ENCODE measurements at regions not wholly inside any gene's neighbourhood (a gene's known extent, or its start where the extent isn't known, plus 50 kb on each side); places are given as distances from the start of the nearest gene placed in this dataset.
"Not testable (repeated sequence)": the region's sequence is repeated elsewhere in the genome, so short reads cannot be mapped to it uniquely, and the experiment has no call there.

- not testable (repeated sequence) for H3K36me3 ChIP-seq (replicated peaks in 1 of 2; ENCODE audit: control insufficient read depth in 2 of 2, insufficient read depth in 2 of 2, low read length in 2 of 2); H2BK12ac ChIP-seq (ENCODE audit: low read length); H3K4me1 ChIP-seq (ENCODE audit: control insufficient read depth in 2 of 2, insufficient read depth in 1 of 2, low read depth in 1 of 2, low read length in 2 of 2); H3K27ac ChIP-seq (replicated peaks; ENCODE audit: low read length); H3K23ac ChIP-seq (ENCODE audit: low read depth, low read length, poor library complexity); H3K4me3 ChIP-seq (ENCODE audit: low read length in 2 of 2); H3K9ac ChIP-seq (ENCODE audit: low read depth, low read length, poor library complexity); H4K8ac ChIP-seq (ENCODE audit: low read depth, low read length); H2BK120ac ChIP-seq (ENCODE audit: low read depth, low read length); H2AK5ac ChIP-seq (ENCODE audit: low read depth, low read length); H3K18ac ChIP-seq (ENCODE audit: low read length); H3K79me1 ChIP-seq (ENCODE audit: low read depth, low read length); H3K4ac ChIP-seq (ENCODE audit: low read length); H4K91ac ChIP-seq (ENCODE audit: low read depth, low read length, poor library complexity); H2BK5ac ChIP-seq (ENCODE audit: low read length); H3K4me2 ChIP-seq (ENCODE audit: insufficient read depth, low read length, poor library complexity, severe bottlenecking); H2BK15ac ChIP-seq (ENCODE audit: low read length); H3K14ac ChIP-seq (ENCODE audit: low read length); DNase-seq (ENCODE audit: low spot score); H2AFZ ChIP-seq (ENCODE audit: low read length); H3K27me3 ChIP-seq (ENCODE audit: control insufficient read depth in 3 of 3, insufficient read depth in 3 of 3, low read depth in 1 of 3, low read length in 3 of 3); H3K9me3 ChIP-seq (replicated peaks in 1 of 2; ENCODE audit: control insufficient read depth in 2 of 2, insufficient read depth in 1 of 2, low read depth in 1 of 2, low read length in 2 of 2)
- WGBS, 2 donors (ENCODE audit: extremely low coverage in 2 of 2, insufficient read length in 2 of 2, insufficient replicate concordance in 1 of 2): no CpG with 5 or more reads among the region's 4 CpGs
Observed at GRCh38 chr16:33913601-33914000, 454.2 kb downstream of the TP53TG3F start.

DNA sequence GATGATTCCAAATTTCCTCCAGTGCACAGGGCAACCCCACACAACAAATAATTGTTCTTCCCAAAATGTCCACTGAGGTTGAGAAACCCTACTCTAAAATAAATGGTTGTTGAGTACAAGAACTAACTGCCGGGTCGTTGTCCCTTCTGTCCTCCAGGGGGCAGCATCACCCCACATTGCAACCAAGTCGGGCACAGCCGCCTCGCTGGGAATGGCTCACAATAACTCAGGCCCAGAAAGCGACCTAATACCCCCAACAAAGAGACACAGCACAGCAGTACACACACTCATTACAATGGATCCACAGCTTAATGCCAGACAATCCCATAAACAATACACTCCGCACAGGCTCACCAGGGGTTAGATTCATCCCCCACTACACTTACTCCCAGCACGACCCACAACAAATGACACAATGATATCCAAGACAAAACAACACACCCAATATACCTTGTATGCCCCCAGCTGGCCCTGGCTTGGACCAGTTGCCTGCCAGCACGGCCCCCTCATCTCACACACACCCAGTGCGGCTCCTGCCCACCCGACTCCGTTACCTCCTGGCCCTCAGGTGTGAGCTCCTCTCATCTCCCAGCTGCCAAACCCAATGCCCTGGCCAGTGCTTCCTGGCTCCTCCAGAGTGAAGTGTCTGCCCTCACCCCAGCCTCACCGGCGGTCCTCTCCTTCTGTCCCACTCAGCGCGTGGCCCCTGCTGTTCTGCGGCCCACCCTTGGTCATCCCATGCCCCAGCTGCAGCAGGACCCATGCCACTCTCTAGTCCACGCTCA, 461.5 kb downstream of the TP53TG3F start:
- H2BK120ac ChIP-seq (ENCODE audit: low read depth, low read length); H3K23ac ChIP-seq (ENCODE audit: low read depth, low read length, poor library complexity); DNase-seq (ENCODE audit: low spot score); H2BK12ac ChIP-seq (ENCODE audit: low read length); H3K36me3 ChIP-seq (replicated peaks in 1 of 2; ENCODE audit: control insufficient read depth in 2 of 2, insufficient read depth in 2 of 2, low read length in 2 of 2); H4K91ac ChIP-seq (ENCODE audit: low read depth, low read length, poor library complexity); H3K14ac ChIP-seq (ENCODE audit: low read length); H2BK5ac ChIP-seq (ENCODE audit: low read length); H3K79me1 ChIP-seq (ENCODE audit: low read depth, low read length); H2AK5ac ChIP-seq (ENCODE audit: low read depth, low read length); H3K4me3 ChIP-seq (ENCODE audit: low read length in 2 of 2); H3K4ac ChIP-seq (ENCODE audit: low read length); H3K4me1 ChIP-seq (ENCODE audit: control insufficient read depth in 2 of 2, insufficient read depth in 1 of 2, low read depth in 1 of 2, low read length in 2 of 2); H4K8ac ChIP-seq (ENCODE audit: low read depth, low read length); H2AFZ ChIP-seq (ENCODE audit: low read length); H3K18ac ChIP-seq (ENCODE audit: low read length); H3K9me3 ChIP-seq (replicated peaks in 1 of 2; ENCODE audit: control insufficient read depth in 2 of 2, insufficient read depth in 1 of 2, low read depth in 1 of 2, low read length in 2 of 2); H3K27me3 ChIP-seq (ENCODE audit: control insufficient read depth in 3 of 3, insufficient read depth in 3 of 3, low read depth in 1 of 3, low read length in 3 of 3); H3K27ac ChIP-seq (replicated peaks; ENCODE audit: low read length); H3K4me2 ChIP-seq (ENCODE audit: insufficient read depth, low read length, poor library complexity, severe bottlenecking); H2BK15ac ChIP-seq (ENCODE audit: low read length); H3K9ac ChIP-seq (ENCODE audit: low read depth, low read length, poor library complexity): not testable (repeated sequence)
- no CpG with 5 or more reads among the region's 18 CpGs for WGBS, 2 donors (ENCODE audit: extremely low coverage in 2 of 2, insufficient read length in 2 of 2, insufficient replicate concordance in 1 of 2)

- H2BK120ac ChIP-seq (ENCODE audit: low read depth, low read length); H4K91ac ChIP-seq (ENCODE audit: low read depth, low read length, poor library complexity); H2AFZ ChIP-seq (ENCODE audit: low read length); H4K8ac ChIP-seq (ENCODE audit: low read depth, low read length); H3K4me1 ChIP-seq (ENCODE audit: control insufficient read depth in 2 of 2, insufficient read depth in 1 of 2, low read depth in 1 of 2, low read length in 2 of 2); H2BK12ac ChIP-seq (ENCODE audit: low read length); H3K4ac ChIP-seq (ENCODE audit: low read length); H2AK5ac ChIP-seq (ENCODE audit: low read depth, low read length); H3K36me3 ChIP-seq (replicated peaks in 1 of 2; ENCODE audit: control insufficient read depth in 2 of 2, insufficient read depth in 2 of 2, low read length in 2 of 2); H3K23ac ChIP-seq (ENCODE audit: low read depth, low read length, poor library complexity); H3K27ac ChIP-seq (replicated peaks; ENCODE audit: low read length); H3K9ac ChIP-seq (ENCODE audit: low read depth, low read length, poor library complexity); H2BK15ac ChIP-seq (ENCODE audit: low read length); H3K18ac ChIP-seq (ENCODE audit: low read length); H3K4me2 ChIP-seq (ENCODE audit: insufficient read depth, low read length, poor library complexity, severe bottlenecking); H2BK5ac ChIP-seq (ENCODE audit: low read length); H3K27me3 ChIP-seq (ENCODE audit: control insufficient read depth in 3 of 3, insufficient read depth in 3 of 3, low read depth in 1 of 3, low read length in 3 of 3); H3K79me1 ChIP-seq (ENCODE audit: low read depth, low read length); DNase-seq (ENCODE audit: low spot score); H3K14ac ChIP-seq (ENCODE audit: low read length); H3K9me3 ChIP-seq (replicated peaks in 1 of 2; ENCODE audit: control insufficient read depth in 2 of 2, insufficient read depth in 1 of 2, low read depth in 1 of 2, low read length in 2 of 2); H3K4me3 ChIP-seq (ENCODE audit: low read length in 2 of 2): not testable (repeated sequence)
- whole genome bisulfite sequencing, 2 donors (ENCODE audit: extremely low coverage in 2 of 2, insufficient read length in 2 of 2, insufficient replicate concordance in 1 of 2): no CpG with 5 or more reads among the region's 10 CpGs
Observed at GRCh38 chr16:33922914-33923313, 463.5 kb downstream of the TP53TG3F start.

DNA sequence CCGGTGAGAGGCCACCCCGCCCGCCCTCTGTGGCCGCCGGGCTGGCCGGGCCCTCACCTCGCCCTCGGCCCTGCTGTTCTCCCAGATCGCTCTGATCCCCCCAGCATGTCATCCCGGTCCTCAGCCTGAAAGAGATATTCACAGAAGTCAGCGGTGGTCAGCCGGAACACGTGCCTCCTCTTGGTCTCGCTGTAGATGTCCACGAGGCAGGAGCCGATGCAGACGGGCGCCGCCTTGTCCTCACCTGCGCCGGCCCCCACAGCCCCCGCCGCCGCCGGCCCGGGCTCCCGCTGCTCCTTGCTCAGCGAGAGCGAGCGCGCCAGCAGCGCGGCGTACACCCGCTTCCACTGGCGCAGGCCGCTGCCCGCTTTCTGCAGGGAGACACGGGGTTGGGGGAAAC, 468.6 kb downstream of the TP53TG3F start:
- H3K4me3 ChIP-seq (ENCODE audit: low read length in 2 of 2); H3K9ac ChIP-seq (ENCODE audit: low read depth, low read length, poor library complexity); H2AK5ac ChIP-seq (ENCODE audit: low read depth, low read length); H2BK15ac ChIP-seq (ENCODE audit: low read length); H4K8ac ChIP-seq (ENCODE audit: low read depth, low read length); H4K91ac ChIP-seq (ENCODE audit: low read depth, low read length, poor library complexity); H3K4me2 ChIP-seq (ENCODE audit: insufficient read depth, low read length, poor library complexity, severe bottlenecking); H3K4me1 ChIP-seq (ENCODE audit: control insufficient read depth in 2 of 2, insufficient read depth in 1 of 2, low read depth in 1 of 2, low read length in 2 of 2); H3K27me3 ChIP-seq (ENCODE audit: control insufficient read depth in 3 of 3, insufficient read depth in 3 of 3, low read depth in 1 of 3, low read length in 3 of 3); H3K23ac ChIP-seq (ENCODE audit: low read depth, low read length, poor library complexity); H2BK120ac ChIP-seq (ENCODE audit: low read depth, low read length); H2BK5ac ChIP-seq (ENCODE audit: low read length); H3K9me3 ChIP-seq (replicated peaks in 1 of 2; ENCODE audit: control insufficient read depth in 2 of 2, insufficient read depth in 1 of 2, low read depth in 1 of 2, low read length in 2 of 2); H3K4ac ChIP-seq (ENCODE audit: low read length); H2BK12ac ChIP-seq (ENCODE audit: low read length); H3K27ac ChIP-seq (replicated peaks; ENCODE audit: low read length); H3K18ac ChIP-seq (ENCODE audit: low read length); H2AFZ ChIP-seq (ENCODE audit: low read length); H3K14ac ChIP-seq (ENCODE audit: low read length); H3K79me1 ChIP-seq (ENCODE audit: low read depth, low read length); DNase-seq (ENCODE audit: low spot score); H3K36me3 ChIP-seq (replicated peaks in 1 of 2; ENCODE audit: control insufficient read depth in 2 of 2, insufficient read depth in 2 of 2, low read length in 2 of 2): not testable (repeated sequence)
- WGBS, 2 donors (ENCODE audit: extremely low coverage in 2 of 2, insufficient read length in 2 of 2, insufficient replicate concordance in 1 of 2): no CpG with 5 or more reads among the region's 39 CpGs
